ENCODE measurements at regions not wholly inside any gene's neighbourhood (a gene's known extent, or its start where the extent isn't known, plus 50 kb on each side); places are given as distances from the start of the nearest gene placed in this dataset.

GRCh38 chr6:164408868-164409267, 900.5 kb downstream of the C6orf118 start:
- TF ChIP-seq CTCF (IDR thresholded peaks at IDR 0.05) (no peak), POLR2AphosphoS5 (IDR thresholded peaks at IDR 0.05) (no peak), EP300 (IDR thresholded peaks at IDR 0.05) (no peak)
